ENCODE measurements at regions not wholly inside any gene's neighbourhood (a gene's known extent, or its start where the extent isn't known, plus 50 kb on each side); places are given as distances from the start of the nearest gene placed in this dataset.

DNA sequence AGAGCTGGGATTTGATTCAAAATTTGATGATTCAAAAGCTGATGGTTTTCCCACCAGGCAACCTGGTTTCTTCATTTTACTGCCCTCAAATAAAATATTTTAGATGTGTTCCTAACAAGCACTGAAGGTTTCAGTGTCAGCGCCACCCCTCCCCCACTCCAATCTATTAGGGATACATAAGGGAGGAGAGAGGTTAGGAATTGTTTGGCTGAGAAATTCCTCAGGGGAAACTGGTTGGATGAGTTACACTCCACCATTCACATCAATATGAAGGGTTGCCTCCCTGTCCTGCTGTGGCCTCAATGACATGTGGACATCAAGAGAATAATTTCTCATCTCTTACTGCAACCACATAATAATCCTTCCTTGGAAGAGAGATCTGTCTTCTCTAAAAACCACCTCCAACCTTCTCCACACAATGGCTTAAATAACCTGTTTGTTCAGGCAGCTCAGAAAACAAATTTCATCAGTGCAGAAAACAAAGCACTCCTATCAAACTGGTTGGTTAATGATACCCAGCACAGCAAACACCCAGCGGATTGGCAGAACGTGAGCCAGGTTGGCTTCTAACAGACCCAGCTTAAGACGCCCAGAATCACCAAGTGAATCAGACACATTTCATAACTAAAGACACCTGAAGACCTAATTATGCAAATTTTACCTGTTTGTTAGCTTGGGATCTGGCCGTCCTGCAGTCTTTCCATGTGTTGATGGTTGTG, 136.0 kb upstream of the SGK1 start:
- H3K9me3 ChIP-seq (ENCODE audit: severe bottlenecking) = no peaks in the 10 kb centered on the region
- no peak for DNase-seq
- no peak overlapping the region for H3K4me3 ChIP-seq (ENCODE audit: low read depth, low read length)
- TF ChIP-seq, protein P1, sequence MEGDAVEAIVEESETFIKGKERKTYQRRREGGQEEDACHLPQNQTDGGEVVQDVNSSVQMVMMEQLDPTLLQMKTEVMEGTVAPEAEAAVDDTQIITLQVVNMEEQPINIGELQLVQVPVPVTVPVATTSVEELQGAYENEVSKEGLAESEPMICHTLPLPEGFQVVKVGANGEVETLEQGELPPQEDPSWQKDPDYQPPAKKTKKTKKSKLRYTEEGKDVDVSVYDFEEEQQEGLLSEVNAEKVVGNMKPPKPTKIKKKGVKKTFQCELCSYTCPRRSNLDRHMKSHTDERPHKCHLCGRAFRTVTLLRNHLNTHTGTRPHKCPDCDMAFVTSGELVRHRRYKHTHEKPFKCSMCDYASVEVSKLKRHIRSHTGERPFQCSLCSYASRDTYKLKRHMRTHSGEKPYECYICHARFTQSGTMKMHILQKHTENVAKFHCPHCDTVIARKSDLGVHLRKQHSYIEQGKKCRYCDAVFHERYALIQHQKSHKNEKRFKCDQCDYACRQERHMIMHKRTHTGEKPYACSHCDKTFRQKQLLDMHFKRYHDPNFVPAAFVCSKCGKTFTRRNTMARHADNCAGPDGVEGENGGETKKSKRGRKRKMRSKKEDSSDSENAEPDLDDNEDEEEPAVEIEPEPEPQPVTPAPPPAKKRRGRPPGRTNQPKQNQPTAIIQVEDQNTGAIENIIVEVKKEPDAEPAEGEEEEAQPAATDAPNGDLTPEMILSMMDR (IDR thresholded peaks at IDR 0.05; ENCODE audit: low read depth, low read length) = no peak
- H3K27me3 ChIP-seq (ENCODE audit: insufficient read depth, low read depth, severe bottlenecking) = no peaks in the 10 kb centered on the region
- no peaks in the 10 kb centered on the region for H3K36me3 ChIP-seq
- H3K27ac ChIP-seq = no peak overlapping the region

DNA sequence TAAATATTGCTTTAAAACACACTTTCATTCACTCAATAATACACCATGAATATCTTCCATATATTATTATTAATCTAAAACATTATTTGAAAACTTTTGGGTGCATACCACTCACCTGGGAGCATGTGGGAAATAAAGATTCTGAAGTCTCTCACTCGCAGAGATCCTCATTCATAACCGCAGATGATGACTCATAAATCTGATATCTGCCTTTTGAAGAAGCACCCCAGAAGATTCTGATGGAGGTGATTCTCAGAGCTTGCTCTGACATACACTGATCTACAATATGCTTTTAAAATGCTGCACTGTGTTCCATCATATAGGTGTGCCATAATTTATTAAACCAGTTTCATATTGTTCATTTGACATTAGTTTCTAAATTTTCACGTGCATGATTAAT, 135.0 kb upstream of the SGK1 start:
- Histone ChIP-seq H3K27ac (no peak overlapping the region), H3K27me3 (ENCODE audit: insufficient read depth, low read depth, severe bottlenecking) (no peaks in the 10 kb centered on the region), H3K9me3 (ENCODE audit: severe bottlenecking) (no peaks in the 10 kb centered on the region), H3K36me3 (no peaks in the 10 kb centered on the region), H3K4me3 (ENCODE audit: low read depth, low read length) (no peak overlapping the region)
- TF ChIP-seq, protein P1 (IDR thresholded peaks at IDR 0.05; ENCODE audit: low read depth, low read length) = no peak
- no peak for DNase-seq

DNA sequence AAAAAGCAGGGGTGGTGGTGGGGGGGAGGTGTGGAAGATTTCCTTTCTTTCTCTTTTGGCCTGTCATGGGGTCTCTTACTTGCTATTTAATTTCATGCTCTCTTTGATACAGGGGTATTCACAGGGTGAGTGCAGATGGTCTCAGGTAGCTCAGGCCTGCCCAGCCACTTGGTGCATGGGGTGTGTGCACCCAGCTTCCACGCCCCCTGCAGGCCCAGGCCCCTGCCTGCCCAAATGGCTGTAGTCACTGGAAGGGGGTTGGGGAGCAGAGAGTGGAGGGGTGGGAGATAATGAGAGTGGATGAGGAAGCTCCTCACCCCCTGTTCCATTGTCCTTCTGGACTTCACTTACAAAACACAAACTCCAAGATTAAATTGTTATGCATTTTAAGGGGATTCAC, 133.6 kb upstream of the SGK1 start:
- no peak overlapping the region for H3K27ac ChIP-seq
- H3K4me3 ChIP-seq (ENCODE audit: low read depth, low read length) = no peak overlapping the region
- no peaks in the 10 kb centered on the region for H3K27me3 ChIP-seq (ENCODE audit: insufficient read depth, low read depth, severe bottlenecking)
- DNase-seq = no peak
- no peaks in the 10 kb centered on the region for H3K9me3 ChIP-seq (ENCODE audit: severe bottlenecking)
- TF ChIP-seq, protein P1 (IDR thresholded peaks at IDR 0.05; ENCODE audit: low read depth, low read length) = peak; percentile 30; the same call in 1 of the 2 replicates
- no peaks in the 10 kb centered on the region for H3K36me3 ChIP-seq

DNA sequence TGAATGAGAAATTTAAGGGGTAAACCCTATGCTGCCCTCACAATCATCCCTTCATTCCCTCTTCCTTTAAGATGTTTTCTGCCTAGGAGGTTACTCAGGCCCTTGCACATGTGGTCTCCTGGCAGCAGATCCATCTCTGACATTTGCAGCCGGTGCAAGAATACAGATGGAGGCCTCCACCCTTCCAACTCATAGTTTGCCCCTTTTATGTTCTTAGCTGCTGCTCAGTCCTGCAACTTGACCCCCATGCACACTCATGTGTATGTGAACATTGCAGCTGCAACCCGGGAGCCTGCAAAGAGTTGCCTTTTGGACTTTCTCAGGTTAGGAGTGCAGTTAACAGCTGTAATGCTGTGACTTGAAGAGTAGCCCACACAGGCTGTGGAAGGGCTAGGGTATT, 131.9 kb upstream of the SGK1 start:
- Histone ChIP-seq H3K36me3 (no peaks in the 10 kb centered on the region), H3K27ac (no peak overlapping the region), H3K9me3 (ENCODE audit: severe bottlenecking) (no peaks in the 10 kb centered on the region), H3K27me3 (ENCODE audit: insufficient read depth, low read depth, severe bottlenecking) (no peaks in the 10 kb centered on the region), H3K4me3 (ENCODE audit: low read depth, low read length) (no peak overlapping the region)
- TF ChIP-seq, protein P1 (IDR thresholded peaks at IDR 0.05; ENCODE audit: low read depth, low read length) = no peak
- no peak for DNase-seq

DNA sequence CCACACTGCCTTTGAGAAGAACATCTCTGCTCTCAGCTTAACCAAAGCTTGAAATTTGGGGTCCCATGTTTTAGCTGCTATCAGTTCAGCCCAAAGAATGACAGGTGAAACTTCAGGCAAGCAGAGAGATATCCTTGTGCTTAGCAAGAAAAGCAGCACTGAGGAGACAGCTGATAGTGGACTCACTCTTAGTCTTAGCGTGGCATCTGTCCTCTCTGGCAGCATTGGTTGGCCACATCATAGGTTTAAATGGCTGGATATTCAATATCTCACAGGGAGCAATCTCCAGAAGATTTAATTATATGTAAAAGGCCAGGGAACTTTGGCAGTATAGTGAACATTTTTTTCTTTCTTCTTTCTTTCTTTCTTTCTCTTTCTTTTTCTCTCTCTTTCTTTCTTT, 131.1 kb upstream of the SGK1 start:
- Histone ChIP-seq H3K9me3 (ENCODE audit: severe bottlenecking) (no peaks in the 10 kb centered on the region), H3K27me3 (ENCODE audit: insufficient read depth, low read depth, severe bottlenecking) (no peaks in the 10 kb centered on the region), H3K27ac (no peak overlapping the region), H3K36me3 (no peaks in the 10 kb centered on the region), H3K4me3 (ENCODE audit: low read depth, low read length) (no peak overlapping the region)
- TF ChIP-seq, protein P1 (IDR thresholded peaks at IDR 0.05; ENCODE audit: low read depth, low read length) = no peak
- no peak for DNase-seq

DNA sequence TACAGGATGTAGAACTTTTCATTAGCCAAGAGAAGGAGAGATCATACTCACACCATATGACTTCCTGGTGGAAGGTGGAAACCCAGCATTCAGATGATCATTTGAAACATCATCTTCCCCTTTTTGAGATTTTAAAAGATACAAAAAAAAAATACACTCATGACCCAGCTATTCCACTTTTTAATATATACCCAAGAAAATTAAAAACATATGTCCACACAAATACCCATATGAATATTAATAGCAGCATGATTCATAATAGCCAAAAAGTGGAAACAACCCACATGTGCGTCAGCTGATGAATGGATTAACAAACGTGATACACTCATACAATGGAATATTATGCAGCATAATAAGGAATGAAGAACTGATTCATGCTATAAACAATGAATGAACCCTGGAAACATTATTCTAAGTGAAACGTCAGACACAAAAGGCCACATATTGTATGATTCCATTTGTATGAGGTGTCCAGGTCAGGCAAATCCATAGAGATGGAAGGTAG, 130.0 kb upstream of the SGK1 start:
- H3K4me3 ChIP-seq (ENCODE audit: low read depth, low read length) = no peak overlapping the region
- no peak for DNase-seq
- TF ChIP-seq, protein P1 (IDR thresholded peaks at IDR 0.05; ENCODE audit: low read depth, low read length) = no peak
- no peaks in the 10 kb centered on the region for H3K27me3 ChIP-seq (ENCODE audit: insufficient read depth, low read depth, severe bottlenecking)
- H3K9me3 ChIP-seq (ENCODE audit: severe bottlenecking) = no peaks in the 10 kb centered on the region
- H3K27ac ChIP-seq = no peak overlapping the region
- no peaks in the 10 kb centered on the region for H3K36me3 ChIP-seq

All from WERI-Rb-1 (cell line).